Eye (tissue), 1 donor: ENCODE measurements at regions not wholly inside any gene's neighbourhood (a gene's known extent, or its start where the extent isn't known, plus 50 kb on each side); places are given as distances from the start of the nearest gene placed in this dataset.
A peak's percentile ranks its signal among the peaks of the same experiment; 100 is the strongest.
"Not testable (repeated sequence)": the region's sequence is repeated elsewhere in the genome, so short reads cannot be mapped to it uniquely, and the experiment has no call there.

Experiments
- DNase-seq: peaks from one replicate; pipeline ENCODE4 v3.0.0-alpha.2; 2015

GRCh38 chr10:81662837-81663236 is 212.2 kb upstream of the NRG3 start:
- DNase-seq, result no peak

GRCh38 chr10:81664800-81665199 is 210.2 kb upstream of the NRG3 start:
- DNase-seq, result not testable (repeated sequence)

- no peak for DNase-seq
Observed at GRCh38 chr10:81674941-81675340, 200.1 kb upstream of the NRG3 start.

- no peak for DNase-seq
Observed at GRCh38 chr10:81679291-81679690, 195.7 kb upstream of the NRG3 start.

DNA sequence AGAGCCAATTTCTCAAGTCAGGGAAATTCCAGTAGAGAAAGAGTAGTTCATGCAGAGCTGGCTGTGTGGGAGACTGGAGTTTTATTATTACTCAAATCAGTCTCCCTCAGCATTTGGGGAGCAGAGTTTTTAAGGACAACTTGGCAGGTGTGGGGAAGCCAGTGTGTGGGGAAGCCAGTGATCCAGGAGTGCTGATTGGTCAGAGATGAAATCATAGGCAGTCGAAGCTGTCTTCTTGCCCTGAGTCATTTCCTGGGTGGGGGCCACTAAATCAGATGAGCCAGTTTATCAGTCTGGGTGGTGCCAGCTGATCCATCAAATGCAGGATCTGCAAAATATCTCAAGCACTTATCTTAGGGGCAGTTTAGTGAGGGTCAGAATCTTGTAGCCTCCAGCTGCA is 194.6 kb upstream of the NRG3 start:
- DNase-seq, result no peak

DNA sequence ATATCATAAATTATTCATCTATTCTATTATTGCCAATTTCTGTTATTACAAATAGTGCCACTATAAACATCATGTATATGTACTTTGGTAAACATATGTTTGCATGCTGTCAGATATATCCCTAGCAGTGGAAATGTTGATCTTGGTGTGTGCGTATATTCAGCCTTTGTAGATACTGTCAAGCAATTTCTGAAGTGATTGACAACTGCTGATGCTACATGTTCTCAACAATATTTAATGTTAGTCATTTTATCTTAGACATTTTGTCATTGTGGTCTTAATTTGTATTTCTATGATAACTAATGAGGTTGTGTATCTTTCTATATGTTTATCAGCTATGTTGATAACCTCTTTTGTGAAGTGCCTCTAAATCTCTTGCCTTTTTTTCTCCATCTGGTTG is 186.5 kb upstream of the NRG3 start:
- no peak for DNase-seq

- peak; percentile 66 for DNase-seq
Observed at GRCh38 chr10:81696609-81697388, 178.2 kb upstream of the NRG3 start.

DNA sequence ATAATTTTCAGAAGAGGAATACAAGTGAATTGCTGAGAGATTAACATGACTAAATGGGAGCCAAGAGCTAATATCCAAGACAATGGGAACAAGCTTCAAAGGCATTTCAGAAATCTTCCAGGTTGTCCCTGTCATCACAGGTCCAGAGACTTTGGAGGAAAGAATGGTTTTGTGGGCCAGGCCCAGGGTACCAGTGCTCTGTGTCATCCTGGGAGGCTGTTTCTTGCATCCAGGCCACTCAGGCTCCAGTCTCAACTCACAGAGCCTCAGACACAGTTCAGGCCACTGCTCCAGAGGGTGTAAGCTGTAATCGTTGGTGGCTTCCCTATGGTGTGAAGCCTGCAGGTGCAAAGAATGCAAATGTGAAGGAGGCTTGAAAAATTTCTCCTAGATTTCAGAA is 170.4 kb upstream of the NRG3 start:
- no peak for DNase-seq

GRCh38 chr10:81708416-81708815 is 166.6 kb upstream of the NRG3 start:
- DNase-seq, result no peak

DNA sequence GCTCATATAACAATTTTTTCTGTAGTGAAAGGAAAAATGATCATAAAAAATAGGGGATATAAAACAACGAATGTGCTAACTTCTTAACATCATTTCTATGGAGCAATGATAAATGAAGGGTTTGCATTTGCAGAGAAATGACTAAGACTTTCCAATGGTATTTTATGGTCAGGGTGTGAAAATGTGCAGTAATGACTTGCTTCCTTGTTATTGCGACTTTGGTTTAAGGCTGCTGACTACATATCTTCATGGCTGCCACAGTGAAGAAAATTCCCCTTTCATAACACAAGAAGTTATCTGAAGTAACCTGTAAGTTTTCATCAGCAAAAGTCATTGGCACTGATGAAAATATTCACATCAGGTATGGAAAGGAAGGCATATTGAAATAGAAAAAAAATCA is 166.1 kb upstream of the NRG3 start:
- no peak for DNase-seq

DNA sequence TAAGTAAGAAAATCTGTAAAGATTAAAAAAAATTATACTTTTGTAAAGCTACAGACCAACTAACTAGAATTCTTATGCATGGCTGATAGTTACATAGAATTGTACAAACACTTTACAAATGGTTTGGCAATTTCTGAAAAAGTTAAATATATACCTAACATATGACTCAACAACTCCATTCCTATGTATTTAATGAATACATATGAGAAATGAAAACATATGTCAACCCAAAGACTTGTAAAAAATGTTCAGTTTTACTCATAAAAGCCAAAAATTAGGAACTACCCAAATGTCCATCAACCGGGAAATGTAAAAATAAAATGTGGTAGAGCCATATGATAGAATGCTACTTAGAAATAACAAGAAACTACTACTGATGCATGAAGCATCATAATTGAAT is 152.6 kb upstream of the NRG3 start:
- no peak for DNase-seq

DNA sequence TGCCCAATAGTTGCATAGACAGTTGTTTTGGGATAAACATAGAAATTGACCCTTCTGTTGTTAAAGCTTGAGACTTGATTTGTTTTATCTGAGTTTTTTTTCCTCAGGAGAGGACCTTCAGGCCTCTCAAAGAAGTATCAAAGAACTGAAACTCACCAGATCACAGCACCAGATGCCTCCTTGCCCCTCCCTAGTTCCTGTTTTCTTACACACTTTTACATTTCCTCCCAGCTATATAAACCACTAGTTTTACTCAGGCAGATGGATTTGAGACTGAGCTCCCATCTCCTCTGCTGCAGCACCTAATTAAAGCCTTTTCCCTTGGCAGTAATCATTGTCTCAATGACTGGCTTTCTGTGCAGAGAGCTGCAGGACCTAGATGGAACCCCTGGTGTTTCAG is 150.6 kb upstream of the NRG3 start:
- DNase-seq, result no peak

GRCh38 chr10:81725851-81726250 is 149.1 kb upstream of the NRG3 start:
- no peak for DNase-seq

GRCh38 chr10:81728692-81729091 is 146.3 kb upstream of the NRG3 start:
- no peak for DNase-seq

- DNase-seq, result no peak
Observed at GRCh38 chr10:81730891-81731290, 144.1 kb upstream of the NRG3 start.

DNA sequence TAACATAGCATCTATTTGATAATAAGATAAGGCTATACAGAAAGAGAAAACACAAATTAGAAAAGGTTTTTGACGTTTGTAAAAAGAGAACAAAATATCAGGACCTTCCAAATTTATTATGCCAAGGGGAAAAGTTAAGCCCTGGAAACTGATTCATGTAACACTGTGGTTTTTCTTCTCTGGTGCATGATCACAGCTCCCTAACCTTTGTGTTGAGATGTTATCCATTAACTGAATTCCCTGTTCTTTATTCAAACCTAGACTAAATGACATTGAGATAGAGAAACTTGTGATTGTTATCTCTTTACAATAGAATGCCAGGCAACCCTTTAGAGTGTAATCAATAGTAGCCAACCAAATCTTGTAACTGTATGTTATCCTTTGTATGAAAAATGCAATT is 141.5 kb upstream of the NRG3 start:
- DNase-seq, result no peak

DNA sequence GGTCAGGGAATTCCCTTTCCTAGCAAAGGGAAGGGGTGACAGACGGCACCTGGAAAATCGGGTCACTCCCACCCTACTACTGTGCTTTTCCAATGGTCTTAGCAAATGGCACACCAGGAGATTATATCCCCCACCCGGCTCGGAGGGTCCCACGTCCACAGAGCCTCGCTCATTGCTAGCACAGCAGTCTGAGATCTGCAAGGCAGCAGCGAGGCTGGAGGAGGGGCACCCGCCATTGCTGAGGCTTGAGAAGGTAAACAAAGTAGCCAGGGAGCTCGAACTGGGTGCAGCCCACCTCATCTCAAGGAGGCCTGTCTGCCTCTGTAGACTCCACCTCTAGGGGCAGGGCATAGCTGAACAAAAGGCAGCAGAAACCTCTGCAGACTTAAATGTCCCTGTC is 139.8 kb upstream of the NRG3 start:
- not testable (repeated sequence) for DNase-seq

DNA sequence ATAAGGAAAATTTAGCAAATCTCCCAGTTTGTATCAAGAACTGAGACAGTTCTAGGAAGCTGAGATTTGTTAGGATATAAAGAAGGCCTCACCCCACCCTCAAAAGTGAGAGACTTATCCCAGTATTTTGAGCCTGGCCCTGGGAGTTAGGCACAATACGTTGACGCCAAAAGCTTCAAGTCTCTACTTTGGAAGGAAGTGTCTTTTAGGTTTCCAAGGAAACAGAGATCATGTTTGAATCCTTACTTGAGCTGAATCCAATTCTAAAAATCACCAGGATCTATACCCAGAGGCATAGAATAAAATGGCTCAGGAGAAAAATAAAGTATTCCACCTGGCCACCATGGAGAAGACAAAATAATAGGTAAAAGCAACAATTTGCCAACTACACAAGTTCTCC is 115.9 kb upstream of the NRG3 start:
- DNase-seq, result no peak

- no peak for DNase-seq
Observed at GRCh38 chr10:81784111-81784597, 90.8 kb upstream of the NRG3 start.

DNA sequence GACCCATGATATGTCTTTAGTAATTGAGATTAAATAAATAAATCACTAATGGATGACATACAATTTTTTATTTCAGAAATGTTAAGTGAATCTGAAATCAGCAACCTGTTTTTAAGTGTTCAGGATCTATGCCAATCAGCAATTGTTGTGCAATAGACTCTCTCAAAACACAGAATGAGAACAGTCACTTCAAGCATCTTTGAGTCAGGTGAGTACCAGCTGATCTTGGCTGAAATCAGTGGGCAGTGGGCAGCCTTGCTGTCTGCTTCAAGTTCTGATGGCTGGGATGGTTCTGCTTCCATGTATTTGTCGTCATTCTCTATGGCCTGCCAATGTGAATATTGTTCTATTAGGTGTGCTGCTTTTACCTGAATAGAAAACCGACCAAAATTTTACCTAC is 82.3 kb upstream of the NRG3 start:
- DNase-seq, result no peak

GRCh38 chr10:81806842-81807241 is 68.2 kb upstream of the NRG3 start:
- no peak for DNase-seq

DNA sequence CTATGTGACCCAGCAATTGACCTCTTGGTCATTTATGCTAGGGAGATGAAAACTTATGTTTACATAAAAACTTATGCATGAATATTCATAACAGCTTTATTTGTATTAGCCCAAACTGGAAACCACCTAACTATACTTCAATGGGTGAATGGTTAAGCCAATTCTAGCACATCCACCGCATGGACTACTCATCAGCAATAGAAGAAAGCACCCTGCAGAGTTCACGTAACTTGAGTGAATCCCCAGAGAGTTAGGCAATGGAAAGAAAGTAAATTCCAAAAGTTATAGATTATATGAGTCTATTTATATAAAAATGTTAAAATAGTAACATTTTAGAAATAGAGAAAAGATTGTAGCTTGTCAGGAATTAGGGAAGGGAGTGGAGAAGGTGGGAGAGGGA is 60.2 kb upstream of the NRG3 start:
- DNase-seq, result no peak

- DNase-seq, result no peak
Observed at GRCh38 chr10:81817596-81818170, 57.3 kb upstream of the NRG3 start.

DNA sequence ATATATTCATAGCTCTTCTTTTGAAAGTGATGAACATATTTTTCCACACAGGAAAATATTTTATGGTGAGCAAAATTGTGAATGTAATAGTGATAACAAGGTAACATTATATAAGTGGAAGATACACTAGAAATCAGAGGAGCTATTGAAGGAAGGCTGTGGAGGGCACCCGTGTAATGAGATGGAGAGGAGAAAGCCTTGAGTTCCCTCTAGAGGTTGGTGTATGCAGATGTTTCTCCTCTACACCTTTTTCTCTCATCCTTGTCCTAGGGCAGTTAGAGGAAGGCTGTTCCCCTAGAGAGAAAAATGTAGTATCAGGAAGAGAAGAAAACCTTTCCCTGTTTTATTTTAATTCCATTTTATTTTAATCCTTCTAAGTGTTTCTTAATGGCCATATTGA is 54.6 kb upstream of the NRG3 start:
- peak; percentile 11 for DNase-seq
